K562 (cell line): ENCODE measurements at regions not wholly inside any gene's neighbourhood (a gene's known extent, or its start where the extent isn't known, plus 50 kb on each side); places are given as distances from the start of the nearest gene placed in this dataset.

Source experiments
- ATAC-seq: fragments of 200-7000 bp; cut with Tn5 transposase; 3 replicates; pipeline ENCODE4 v1.9.1; 2020; ENCODE audit warnings: moderate library complexity
- BruUV-seq: library from RNA; stranded (reverse); fragments of 400-500 nt; replicated peaks from 2 replicates; lab custom pipeline; 2021; lab: Mats Ljungman, UMichigan
- CTCF ChIA-PET: fragments of 300-600 bp; formaldehyde crosslinking; extraction: SDS; loops from one replicate; lab custom pipeline; 2021; ENCODE audit warnings: low intra/inter-chr PET ratio; lab: Yijun Ruan, JAX
- POLR2A ChIA-PET: fragments of 300-600, 350-650 bp; sonication (Branson Sonifier 250); formaldehyde crosslinking; extraction: SDS; loops from one replicate; lab custom pipeline; 2021; ENCODE audit warnings: antibody characterized with exemption, inconsistent platforms; lab: Yijun Ruan, JAX
- DNase-seq, 4 experiments: peaks; one replicate each; pipeline versions ENCODE4 v3.0.0 to v3.0.0-alpha.2; 2011 to 2018; ENCODE audit warnings: low spot score in 3 of 4, mixed read lengths in 3 of 4; ENCODE audit errors: extremely low read depth in 1 of 4
- FAIRE-seq: peaks from 2 replicates; lab custom pipeline; 2011; peaks lifted over from hg19 to GRCh38; lab: Jason Lieb, UNC
- H2AFZ ChIP-seq: 2 replicates; pipeline ENCODE4 v1.6.0; 2011; ENCODE audit warnings: low read depth, low read length, control low read depth, inconsistent platforms
- H3K27ac ChIP-seq: fragments of 200-600 bp; 3 replicates; pipeline ENCODE4 v1.8.0; 2011; ENCODE audit warnings: low read depth, mild to moderate bottlenecking, control low read depth, inconsistent platforms, low read length, moderate library complexity, mixed read lengths; ENCODE audit errors: extremely low read depth
- H3K27me3 ChIP-seq, 2 experiments: fragments of 300-600 bp in 1 of 2; 2 replicates in 1 of 2; 3 replicates in 1 of 2; pipeline versions ENCODE4 v1.6.0 to v1.8.0; 2011; ENCODE audit warnings: inconsistent platforms in 2 of 2, low read length in 2 of 2, mild to moderate bottlenecking in 1 of 2, mixed read lengths in 1 of 2, moderate library complexity in 1 of 2; ENCODE audit not compliant: control insufficient read depth in 2 of 2, insufficient read depth in 2 of 2
- H3K36me3 ChIP-seq: fragments of 300-600 bp; 3 replicates; pipeline ENCODE4 v1.8.0; 2011; ENCODE audit warnings: mild to moderate bottlenecking, low read length, inconsistent platforms; ENCODE audit not compliant: control insufficient read depth, insufficient read depth
- H3K4me1 ChIP-seq, 2 experiments: fragments of 200-600 bp in 1 of 2; replicated peaks in 1 of 2; 2 replicates in 1 of 2; 3 replicates in 1 of 2; pipeline versions ENCODE4 v1.5.1 to v1.8.0; 2011; ENCODE audit warnings: inconsistent platforms in 2 of 2, low read length in 2 of 2, mild to moderate bottlenecking in 1 of 2, mixed read lengths in 1 of 2, moderate library complexity in 1 of 2; ENCODE audit not compliant: control insufficient read depth in 2 of 2, insufficient read depth in 2 of 2
- H3K4me2 ChIP-seq: 2 replicates; pipeline ENCODE4 v1.6.1; 2011; ENCODE audit warnings: low read length, control low read depth, inconsistent platforms, mixed read lengths; ENCODE audit not compliant: insufficient read depth
- H3K4me3 ChIP-seq: fragments of 200-600 bp; sonication (generic), shearing (Covaris generic); 2 replicates; pipeline ENCODE4 v1.5.1; 2016; ENCODE audit warnings: control low read depth, inconsistent platforms
- H3K79me2 ChIP-seq: fragments of 200-600 bp; 3 replicates; pipeline ENCODE4 v1.8.0; 2011; ENCODE audit warnings: low read length, inconsistent platforms; ENCODE audit not compliant: control insufficient read depth, insufficient read depth
- H3K9ac ChIP-seq, 2 experiments: 2 replicates each; pipeline versions ENCODE4 v1.6.0 to v1.6.1; 2011; ENCODE audit warnings: low read depth in 2 of 2, low read length in 2 of 2, control low read depth in 1 of 2, inconsistent platforms in 1 of 2, mild to moderate bottlenecking in 1 of 2, mixed read lengths in 1 of 2; ENCODE audit not compliant: insufficient read depth in 1 of 2
- H3K9me1 ChIP-seq: one replicate; pipeline ENCODE4 v1.6.0; 2011; ENCODE audit warnings: inconsistent platforms, mild to moderate bottlenecking, low read length, moderate library complexity; ENCODE audit not compliant: control insufficient read depth, insufficient read depth
- H3K9me3 ChIP-seq: replicated peaks from 2 replicates; pipeline ENCODE4 v1.5.1; 2011; ENCODE audit warnings: low read depth, low read length, inconsistent platforms; ENCODE audit not compliant: control insufficient read depth, insufficient read depth
- H4K20me1 ChIP-seq: replicated peaks from 2 replicates; pipeline ENCODE4 v1.6.1; 2011; ENCODE audit warnings: low read length, inconsistent platforms, mixed read lengths; ENCODE audit not compliant: control insufficient read depth, insufficient read depth
- BCL6 ChIP-seq: fragments of 250-450 bp; sonication (Bioruptor Pico); IDR thresholded peaks from 2 replicates; pipeline ENCODE4 v1.4.0; 2020
- CEBPB ChIP-seq: fragments of 450-650 bp; IDR thresholded peaks from 2 replicates; pipeline ENCODE4 v1.6.1; 2016; ENCODE audit warnings: missing genetic modification characterization, missing compliant biosample characterization
- CEBPG ChIP-seq, 3 experiments: fragments of 200-800 bp in 1 of 3; sonication (Bioruptor generic) in 1 of 3; sonication (generic) in 1 of 3; formaldehyde crosslinking in 1 of 3; IDR thresholded peaks in 2 of 3; conservative IDR thresholded peaks in 1 of 3; 2 replicates each; pipeline versions ENCODE4 v1.6.1 to v1.8.0; 2016 to 2022; ENCODE audit warnings: missing compliant biosample characterization in 2 of 3, missing genetic modification characterization in 2 of 3, mild to moderate bottlenecking in 1 of 3, missing genetic modification reagents in 1 of 3
- GABPA ChIP-seq: fragments of 200-800 bp; sonication (Bioruptor generic); conservative IDR thresholded peaks from 2 replicates; pipeline ENCODE4 v1.6.1; 2016; ENCODE audit warnings: low read depth, missing genetic modification characterization, missing compliant biosample characterization
- JUNB ChIP-seq: fragments of 450-650 bp; formaldehyde crosslinking; conservative IDR thresholded peaks from 2 replicates; pipeline ENCODE4 v1.4.0; 2020; ENCODE audit warnings: mild to moderate bottlenecking
- MAFF ChIP-seq: IDR thresholded peaks from 2 replicates; pipeline ENCODE4 v1.6.1; 2012; ENCODE audit warnings: low read length, improper control_type of control experiment
- NFIC ChIP-seq: fragments of 450-650 bp; IDR thresholded peaks from 2 replicates; pipeline ENCODE4 v1.6.1; 2017; ENCODE audit warnings: mild to moderate bottlenecking, inconsistent platforms
- SMARCC2 ChIP-seq: fragments of 450-650 bp; IDR thresholded peaks from 2 replicates; pipeline ENCODE4 v1.6.1; 2017; ENCODE audit warnings: antibody characterized with exemption, moderate library complexity, mild to moderate bottlenecking, low read depth
- ZC3H11A ChIP-seq: IDR thresholded peaks from 2 replicates; pipeline ENCODE4 v1.6.1; 2012; ENCODE audit warnings: low read depth, low read length, improper control_type of control experiment
- ZNF274 ChIP-seq: IDR thresholded peaks from 2 replicates; pipeline ENCODE4 v1.6.1; 2011; ENCODE audit warnings: low read depth, mild to moderate bottlenecking, low read length, moderate library complexity, borderline replicate concordance
- ZNF436 ChIP-seq: fragments of 250-450, 450-650 bp; sonication (Bioruptor Pico); formaldehyde crosslinking; IDR thresholded peaks from 2 replicates; pipeline ENCODE4 v1.7.0; 2020; ENCODE audit warnings: mild to moderate bottlenecking
- WGBS: fragments of 100-300 bp; shearing (Covaris generic); methylation state at CpG from one replicate; pipeline ENCODE4 v1.1.6; 2016; ENCODE audit warnings: low coverage, mixed read lengths; ENCODE audit not compliant: insufficient coverage; ENCODE audit errors: missing lambda C conversion rate; 5-methylcytosine and 5-hydroxymethylcytosine counted together
- in situ Hi-C: fragments of 300-500 bp; cut with MboI; formaldehyde crosslinking; loops from 4 replicates; pipeline ENCODE4 v1.15.0; 2018; ENCODE audit warnings: inconsistent platforms, mixed read lengths
- intact Hi-C: fragments of 100-400 bp; cut with micrococcal nuclease; formaldehyde crosslinking; loops from 2 replicates; pipeline ENCODE4 v1.14.2; 2022
- TF ChIP-seq, protein P1 (sequence below), 3 experiments: IDR thresholded peaks in 2 of 3; conservative IDR thresholded peaks in 1 of 3; 2 replicates each; pipeline ENCODE4 v1.5.1; 2011 to 2012; ENCODE audit warnings: low read length in 3 of 3, mild to moderate bottlenecking in 3 of 3, control low read depth in 2 of 3, improper control_type of control experiment in 1 of 3, inconsistent platforms in 1 of 3, low read depth in 1 of 3, mixed read lengths in 1 of 3, moderate library complexity in 1 of 3; ENCODE audit not compliant: insufficient read depth in 2 of 3
- TF ChIP-seq, protein P2 (sequence below): fragments of 250-450 bp; sonication (Bioruptor Pico); IDR thresholded peaks from 2 replicates; pipeline ENCODE4 v1.5.0; 2021

DNA sequence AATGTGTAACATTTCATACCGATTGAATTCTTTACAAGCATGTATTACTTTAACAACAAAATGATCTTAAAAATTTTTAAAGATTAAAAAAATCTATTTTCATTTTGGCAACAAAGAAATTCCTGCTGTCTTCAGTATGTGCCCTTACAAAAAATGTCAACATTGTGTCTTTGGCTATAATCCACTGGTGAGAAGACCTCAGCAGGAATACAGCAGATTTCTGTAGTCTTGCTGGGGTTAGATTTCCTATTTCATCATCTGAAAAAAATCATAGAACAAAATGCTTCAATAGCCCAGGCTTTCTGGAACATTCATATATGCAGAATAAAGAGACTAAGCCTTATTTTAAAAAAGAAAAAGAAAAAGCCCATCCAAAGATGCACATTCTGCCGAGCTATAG, 129.1 kb upstream of the CA10 start:
- ChIA-PET POLR2A (no interaction called here), CTCF (no interaction called here)
- Histone ChIP-seq H4K20me1 (no peaks in the 10 kb centered on the region), H3K9me3 (no peaks in the 10 kb centered on the region), H2AFZ (no peak overlapping the region), H3K4me3 (no peak overlapping the region), H3K9ac (no peak overlapping the region), H3K4me1 (no peaks in the 10 kb centered on the region), H3K9me1 (no peaks in the 10 kb centered on the region), H3K36me3 (no peaks in the 10 kb centered on the region), H3K4me2 (no peak overlapping the region), H3K27ac (no peak overlapping the region), H3K27me3 (no peaks in the 10 kb centered on the region), H3K79me2 (no peaks in the 10 kb centered on the region)
- no TSS peak for BruUV-seq
- no peak for ATAC-seq
- intact Hi-C loops (no loop called here), in situ Hi-C loops (no loop called here)
- DNase-seq: no peak
- no peak for TF ChIP-seq ZC3H11A
- TF ChIP-seq JUNB: no peak
- no peak for TF ChIP-seq ZNF436 (CRISPR knock-in tag)
- no peak for TF ChIP-seq BCL6 (CRISPR knock-in tag)
- no peak for TF ChIP-seq SMARCC2
- TF ChIP-seq, protein P1, sequence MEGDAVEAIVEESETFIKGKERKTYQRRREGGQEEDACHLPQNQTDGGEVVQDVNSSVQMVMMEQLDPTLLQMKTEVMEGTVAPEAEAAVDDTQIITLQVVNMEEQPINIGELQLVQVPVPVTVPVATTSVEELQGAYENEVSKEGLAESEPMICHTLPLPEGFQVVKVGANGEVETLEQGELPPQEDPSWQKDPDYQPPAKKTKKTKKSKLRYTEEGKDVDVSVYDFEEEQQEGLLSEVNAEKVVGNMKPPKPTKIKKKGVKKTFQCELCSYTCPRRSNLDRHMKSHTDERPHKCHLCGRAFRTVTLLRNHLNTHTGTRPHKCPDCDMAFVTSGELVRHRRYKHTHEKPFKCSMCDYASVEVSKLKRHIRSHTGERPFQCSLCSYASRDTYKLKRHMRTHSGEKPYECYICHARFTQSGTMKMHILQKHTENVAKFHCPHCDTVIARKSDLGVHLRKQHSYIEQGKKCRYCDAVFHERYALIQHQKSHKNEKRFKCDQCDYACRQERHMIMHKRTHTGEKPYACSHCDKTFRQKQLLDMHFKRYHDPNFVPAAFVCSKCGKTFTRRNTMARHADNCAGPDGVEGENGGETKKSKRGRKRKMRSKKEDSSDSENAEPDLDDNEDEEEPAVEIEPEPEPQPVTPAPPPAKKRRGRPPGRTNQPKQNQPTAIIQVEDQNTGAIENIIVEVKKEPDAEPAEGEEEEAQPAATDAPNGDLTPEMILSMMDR (IDR thresholded peaks at IDR 0.05 in 2 of 3, conservative IDR thresholded peaks at IDR 0.05 in 1 of 3; ENCODE audit: insufficient read depth in 2 of 3, low read depth in 1 of 3, low read length in 3 of 3): no peak
- TF ChIP-seq CEBPB (tag): no peak
- no peak for TF ChIP-seq GABPA
- TF ChIP-seq CEBPG (CRISPR knock-in tag; IDR thresholded peaks at IDR 0.05): no peak
- TF ChIP-seq CEBPG (tag; conservative IDR thresholded peaks at IDR 0.05 in 1 of 2, IDR thresholded peaks at IDR 0.05 in 1 of 2): no peak
- TF ChIP-seq, protein P2, sequence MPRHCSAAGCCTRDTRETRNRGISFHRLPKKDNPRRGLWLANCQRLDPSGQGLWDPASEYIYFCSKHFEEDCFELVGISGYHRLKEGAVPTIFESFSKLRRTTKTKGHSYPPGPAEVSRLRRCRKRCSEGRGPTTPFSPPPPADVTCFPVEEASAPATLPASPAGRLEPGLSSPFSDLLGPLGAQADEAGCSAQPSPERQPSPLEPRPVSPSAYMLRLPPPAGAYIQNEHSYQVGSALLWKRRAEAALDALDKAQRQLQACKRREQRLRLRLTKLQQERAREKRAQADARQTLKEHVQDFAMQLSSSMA (CRISPR knock-in tag): no peak
- no peak for TF ChIP-seq NFIC
- TF ChIP-seq MAFF: no peak
- TF ChIP-seq ZNF274: no peak
- no peak for FAIRE-seq
- 11% methylated on average over 2 of the region's 2 CpGs for WGBS
